ENCODE measurements at regions not wholly inside any gene's neighbourhood (a gene's known extent, or its start where the extent isn't known, plus 50 kb on each side); places are given as distances from the start of the nearest gene placed in this dataset.

DNA sequence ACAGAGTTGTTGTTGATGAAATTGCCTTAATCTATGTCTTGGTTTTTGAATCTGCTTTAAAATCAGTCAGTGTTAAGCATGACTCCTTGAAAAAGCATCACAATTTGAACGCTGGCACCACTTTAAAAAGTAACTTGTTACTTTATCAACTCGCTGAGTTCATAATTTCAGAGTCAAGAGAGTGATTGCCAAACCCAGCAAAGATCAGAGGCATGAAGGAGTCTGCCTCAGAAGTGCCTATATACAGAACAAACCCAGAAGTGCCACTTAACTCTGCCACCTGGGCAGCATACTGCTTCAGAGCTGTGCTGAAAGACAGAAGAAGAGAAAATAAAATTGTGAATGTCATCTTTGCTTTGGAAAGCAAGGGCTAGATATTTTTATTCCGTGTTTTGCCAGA, 73.6 kb upstream of the HCRTR2 start:
- no peaks in the 10 kb centered on the region for H3K27me3 ChIP-seq (ENCODE audit: insufficient read depth, low read length, poor library complexity, severe bottlenecking)
- H3K9me2 ChIP-seq (replicated peaks; ENCODE audit: low read depth, low read length) = no peaks in the 10 kb centered on the region
- H3K79me2 ChIP-seq (ENCODE audit: insufficient read depth, low read length) = no peaks in the 10 kb centered on the region
- H4K20me1 ChIP-seq (ENCODE audit: insufficient read depth, low read length, poor library complexity, severe bottlenecking) = no peaks in the 10 kb centered on the region
- H2AFZ ChIP-seq (ENCODE audit: low read length) = no peak overlapping the region
- H3F3A ChIP-seq (ENCODE audit: low read depth) = no peaks in the 10 kb centered on the region
- TF ChIP-seq, protein P1, sequence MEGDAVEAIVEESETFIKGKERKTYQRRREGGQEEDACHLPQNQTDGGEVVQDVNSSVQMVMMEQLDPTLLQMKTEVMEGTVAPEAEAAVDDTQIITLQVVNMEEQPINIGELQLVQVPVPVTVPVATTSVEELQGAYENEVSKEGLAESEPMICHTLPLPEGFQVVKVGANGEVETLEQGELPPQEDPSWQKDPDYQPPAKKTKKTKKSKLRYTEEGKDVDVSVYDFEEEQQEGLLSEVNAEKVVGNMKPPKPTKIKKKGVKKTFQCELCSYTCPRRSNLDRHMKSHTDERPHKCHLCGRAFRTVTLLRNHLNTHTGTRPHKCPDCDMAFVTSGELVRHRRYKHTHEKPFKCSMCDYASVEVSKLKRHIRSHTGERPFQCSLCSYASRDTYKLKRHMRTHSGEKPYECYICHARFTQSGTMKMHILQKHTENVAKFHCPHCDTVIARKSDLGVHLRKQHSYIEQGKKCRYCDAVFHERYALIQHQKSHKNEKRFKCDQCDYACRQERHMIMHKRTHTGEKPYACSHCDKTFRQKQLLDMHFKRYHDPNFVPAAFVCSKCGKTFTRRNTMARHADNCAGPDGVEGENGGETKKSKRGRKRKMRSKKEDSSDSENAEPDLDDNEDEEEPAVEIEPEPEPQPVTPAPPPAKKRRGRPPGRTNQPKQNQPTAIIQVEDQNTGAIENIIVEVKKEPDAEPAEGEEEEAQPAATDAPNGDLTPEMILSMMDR (conservative IDR thresholded peaks at IDR 0.05; ENCODE audit: low read length) = no peak
- no peak for TF ChIP-seq EZH2phosphoT487 (IDR thresholded peaks at IDR 0.05; ENCODE audit: borderline replicate concordance)
- H3K4me1 ChIP-seq (ENCODE audit: insufficient read depth, low read length, poor library complexity, severe bottlenecking) = no peaks in the 10 kb centered on the region
- no peaks in the 10 kb centered on the region for H3K36me3 ChIP-seq (ENCODE audit: insufficient read depth, low read length)
- H3K4me2 ChIP-seq (ENCODE audit: low read depth, low read length, poor library complexity, severe bottlenecking) = no peak overlapping the region
- H3K4me3 ChIP-seq (ENCODE audit: low read length, poor library complexity, severe bottlenecking) = no peak overlapping the region
- no peaks in the 10 kb centered on the region for H3K9me3 ChIP-seq (ENCODE audit: insufficient read depth, low read depth, low read length)
- H3K9ac ChIP-seq (ENCODE audit: low read depth, low read length, poor library complexity, severe bottlenecking) = no peak overlapping the region

DNA sequence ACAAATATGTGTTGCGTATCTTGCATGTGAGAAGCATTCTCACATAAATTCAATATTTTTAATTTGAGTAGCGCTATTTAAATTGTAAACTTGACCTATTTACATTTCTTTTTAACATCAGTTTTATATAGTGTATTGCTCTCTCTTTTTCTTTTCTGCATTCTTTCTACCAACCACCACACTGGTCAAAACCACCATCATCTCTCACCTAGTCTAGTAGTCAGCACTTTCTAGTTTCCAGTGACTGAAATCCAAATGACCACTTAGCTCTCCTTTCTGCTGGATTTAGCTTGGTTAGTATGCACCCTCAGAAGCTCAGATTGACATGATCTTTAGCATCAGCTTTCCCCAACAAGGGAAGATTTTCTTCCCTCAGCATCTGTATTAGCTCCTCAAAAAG, 73.2 kb upstream of the HCRTR2 start:
- H3K36me3 ChIP-seq (ENCODE audit: insufficient read depth, low read length) = no peaks in the 10 kb centered on the region
- H3K9ac ChIP-seq (ENCODE audit: low read depth, low read length, poor library complexity, severe bottlenecking) = no peak overlapping the region
- H3F3A ChIP-seq (ENCODE audit: low read depth) = no peaks in the 10 kb centered on the region
- H4K20me1 ChIP-seq (ENCODE audit: insufficient read depth, low read length, poor library complexity, severe bottlenecking) = no peaks in the 10 kb centered on the region
- H3K4me3 ChIP-seq (ENCODE audit: low read length, poor library complexity, severe bottlenecking) = no peak overlapping the region
- no peaks in the 10 kb centered on the region for H3K9me3 ChIP-seq (ENCODE audit: insufficient read depth, low read depth, low read length)
- no peaks in the 10 kb centered on the region for H3K9me2 ChIP-seq (replicated peaks; ENCODE audit: low read depth, low read length)
- H3K27me3 ChIP-seq (ENCODE audit: insufficient read depth, low read length, poor library complexity, severe bottlenecking) = no peaks in the 10 kb centered on the region
- H3K4me2 ChIP-seq (ENCODE audit: low read depth, low read length, poor library complexity, severe bottlenecking) = no peak overlapping the region
- H3K4me1 ChIP-seq (ENCODE audit: insufficient read depth, low read length, poor library complexity, severe bottlenecking) = no peaks in the 10 kb centered on the region
- no peak overlapping the region for H2AFZ ChIP-seq (ENCODE audit: low read length)
- H3K79me2 ChIP-seq (ENCODE audit: insufficient read depth, low read length) = no peaks in the 10 kb centered on the region
- TF ChIP-seq EZH2phosphoT487 (IDR thresholded peaks at IDR 0.05; ENCODE audit: borderline replicate concordance) = no peak
- TF ChIP-seq, protein P1 (conservative IDR thresholded peaks at IDR 0.05; ENCODE audit: low read length) = no peak

DNA sequence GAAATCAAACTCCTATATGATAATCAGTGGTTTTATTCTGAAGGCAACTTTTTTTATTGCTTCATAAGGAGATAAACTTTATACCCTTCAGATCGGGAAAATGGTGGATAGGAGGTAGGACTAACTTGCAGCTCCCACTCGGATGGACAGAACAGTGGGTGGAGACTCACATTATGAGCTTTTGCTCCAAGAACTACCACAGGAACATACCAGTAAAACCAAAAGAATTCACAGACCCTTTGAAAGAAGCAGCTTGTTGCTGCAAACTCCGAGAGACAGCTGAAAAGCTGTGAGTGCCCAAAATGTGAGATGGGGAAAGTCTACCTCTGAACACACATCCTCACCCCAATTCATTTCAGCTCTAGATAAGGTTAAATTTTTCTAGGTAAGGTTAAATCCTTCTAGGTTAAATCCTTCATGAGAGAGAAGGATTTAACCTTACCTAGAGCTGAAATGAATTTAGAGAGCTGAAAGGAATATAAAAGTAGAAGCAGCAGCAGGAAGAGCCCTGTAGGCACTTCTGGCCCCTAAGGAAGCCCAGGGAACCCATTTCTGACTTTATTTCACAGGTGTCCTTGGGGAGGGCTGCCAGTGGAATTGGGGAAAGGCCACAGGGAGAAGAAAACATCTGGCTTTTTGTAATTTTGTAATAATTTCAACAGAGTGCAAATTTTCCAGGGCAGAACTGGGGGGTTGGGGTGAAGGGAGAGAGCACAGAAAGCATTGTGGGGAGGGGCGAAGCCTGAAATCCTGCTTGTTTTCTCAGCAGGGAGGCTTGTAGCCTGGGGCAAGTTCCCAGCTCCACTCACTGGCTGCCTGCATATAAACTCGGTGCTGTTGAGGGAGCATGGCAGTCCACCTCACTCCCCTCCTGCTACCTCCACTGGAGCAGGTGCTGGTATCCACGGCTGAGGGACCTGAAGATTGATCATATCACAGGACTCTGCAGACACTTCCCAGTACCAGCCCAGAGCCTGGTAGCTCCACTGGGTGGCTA, 65.9 kb upstream of the HCRTR2 start:
- Histone ChIP-seq H3K4me1 (ENCODE audit: insufficient read depth, low read length, poor library complexity, severe bottlenecking) (no peaks in the 10 kb centered on the region), H3K4me3 (ENCODE audit: low read length, poor library complexity, severe bottlenecking) (no peak overlapping the region), H4K20me1 (ENCODE audit: insufficient read depth, low read length, poor library complexity, severe bottlenecking) (no peaks in the 10 kb centered on the region), H3K36me3 (ENCODE audit: insufficient read depth, low read length) (no peaks in the 10 kb centered on the region), H3K27me3 (ENCODE audit: insufficient read depth, low read length, poor library complexity, severe bottlenecking) (no peaks in the 10 kb centered on the region), H3K4me2 (ENCODE audit: low read depth, low read length, poor library complexity, severe bottlenecking) (no peak overlapping the region), H3F3A (ENCODE audit: low read depth) (no peaks in the 10 kb centered on the region), H3K9me2 (replicated peaks; ENCODE audit: low read depth, low read length) (no peaks in the 10 kb centered on the region), H3K9me3 (ENCODE audit: insufficient read depth, low read depth, low read length) (no peaks in the 10 kb centered on the region), H2AFZ (ENCODE audit: low read length) (no peak overlapping the region), H3K79me2 (ENCODE audit: insufficient read depth, low read length) (no peaks in the 10 kb centered on the region), H3K9ac (ENCODE audit: low read depth, low read length, poor library complexity, severe bottlenecking) (no peak overlapping the region)
- TF ChIP-seq, protein P1 (conservative IDR thresholded peaks at IDR 0.05; ENCODE audit: low read length) = no peak
- TF ChIP-seq EZH2phosphoT487 (IDR thresholded peaks at IDR 0.05; ENCODE audit: borderline replicate concordance) = no peak

Data from Loucy (cell line).